H9 (cell line): ENCODE measurements at regions not wholly inside any gene's neighbourhood (a gene's known extent, or its start where the extent isn't known, plus 50 kb on each side); places are given as distances from the start of the nearest gene placed in this dataset.

ENCODE experiments used
- DNase-seq: peaks from one replicate; pipeline ENCODE4 v3.0.0-alpha.2; 2017
- H2AFZ ChIP-seq: one replicate; pipeline ENCODE4 v1.6.1; 2013; ENCODE audit warnings: mild to moderate bottlenecking, low read length, control low read depth, moderate library complexity
- H2AK5ac ChIP-seq: 2 replicates; pipeline ENCODE4 v1.6.1; 2013; ENCODE audit warnings: low read length, control low read depth, mixed read lengths; ENCODE audit not compliant: insufficient read length
- H2BK120ac ChIP-seq: one replicate; pipeline ENCODE4 v1.6.1; 2013; ENCODE audit warnings: low read depth, mild to moderate bottlenecking, low read length, control low read depth, inconsistent platforms; ENCODE audit not compliant: poor library complexity, severe bottlenecking
- H2BK12ac ChIP-seq: 2 replicates; pipeline ENCODE4 v1.6.1; 2013; ENCODE audit warnings: low read length, control low read depth, mixed read lengths, low read depth; ENCODE audit not compliant: insufficient read length
- H2BK15ac ChIP-seq: 2 replicates; pipeline ENCODE4 v1.6.1; 2013; ENCODE audit warnings: low read depth, low read length, control low read depth
- H2BK20ac ChIP-seq: one replicate; pipeline ENCODE4 v1.6.1; 2013; ENCODE audit warnings: low read depth, mild to moderate bottlenecking, low read length, control low read depth, inconsistent platforms; ENCODE audit not compliant: poor library complexity, severe bottlenecking
- H2BK5ac ChIP-seq: 2 replicates; pipeline ENCODE4 v1.6.1; 2013; ENCODE audit warnings: low read length, control low read depth, mixed read lengths; ENCODE audit not compliant: insufficient read length
- H3K14ac ChIP-seq: 2 replicates; pipeline ENCODE4 v1.6.1; 2013; ENCODE audit warnings: low read length, control low read depth; ENCODE audit not compliant: insufficient read depth
- H3K18ac ChIP-seq: 2 replicates; pipeline ENCODE4 v1.6.1; 2013; ENCODE audit warnings: low read depth, mild to moderate bottlenecking, mixed read lengths, low read length, control low read depth; ENCODE audit not compliant: insufficient read length
- H3K23ac ChIP-seq: 2 replicates; pipeline ENCODE4 v1.6.1; 2013; ENCODE audit warnings: low read length, control low read depth, mixed read lengths, low read depth; ENCODE audit not compliant: insufficient read length
- H3K23me2 ChIP-seq: 2 replicates; pipeline ENCODE4 v1.6.1; 2013; ENCODE audit warnings: low read depth, mild to moderate bottlenecking, mixed read lengths, low read length, control low read depth; ENCODE audit not compliant: insufficient read length, poor library complexity, severe bottlenecking
- H3K27ac ChIP-seq: 2 replicates; pipeline ENCODE4 v1.5.1; 2013; ENCODE audit warnings: low read length, control low read depth, mixed read lengths, low read depth; ENCODE audit not compliant: insufficient read length
- H3K27me3 ChIP-seq: 2 replicates; pipeline ENCODE4 v1.6.1; 2013; ENCODE audit warnings: low read length, control low read depth, inconsistent platforms; ENCODE audit not compliant: insufficient read depth
- H3K4ac ChIP-seq: 2 replicates; pipeline ENCODE4 v1.6.1; 2013; ENCODE audit warnings: low read depth, mild to moderate bottlenecking, control low read depth, inconsistent platforms, low read length, moderate library complexity
- H3K4me1 ChIP-seq: 2 replicates; pipeline ENCODE4 v1.6.1; 2013; ENCODE audit warnings: low read length, control low read depth, inconsistent platforms; ENCODE audit not compliant: insufficient read depth
- H3K4me2 ChIP-seq: 2 replicates; pipeline ENCODE4 v1.6.1; 2013; ENCODE audit warnings: low read length, control low read depth, mixed read lengths; ENCODE audit not compliant: insufficient read length, insufficient read depth
- H3K56ac ChIP-seq: 2 replicates; pipeline ENCODE4 v1.6.1; 2013; ENCODE audit warnings: low read depth, mild to moderate bottlenecking, mixed read lengths, low read length, control low read depth; ENCODE audit not compliant: insufficient read length
- H3K79me1 ChIP-seq: 2 replicates; pipeline ENCODE4 v1.6.1; 2013; ENCODE audit warnings: low read depth, mild to moderate bottlenecking, moderate library complexity, low read length, control low read depth, inconsistent platforms; ENCODE audit not compliant: insufficient read depth, poor library complexity, severe bottlenecking
- H3K79me2 ChIP-seq: 2 replicates; pipeline ENCODE4 v1.6.1; 2013; ENCODE audit warnings: low read length, control low read depth, inconsistent platforms; ENCODE audit not compliant: insufficient read depth
- H3K9ac ChIP-seq: 2 replicates; pipeline ENCODE4 v1.6.1; 2013; ENCODE audit warnings: low read length, control low read depth, mixed read lengths; ENCODE audit not compliant: insufficient read length; ENCODE audit errors: extremely low read depth
- H3K9me3 ChIP-seq: one replicate; pipeline ENCODE4 v1.6.1; 2013; ENCODE audit warnings: low read depth, low read length, inconsistent platforms; ENCODE audit not compliant: control insufficient read depth
- H3T11ph ChIP-seq: one replicate; pipeline ENCODE4 v1.6.1; 2013; ENCODE audit warnings: mild to moderate bottlenecking, low read length, control low read depth, inconsistent platforms
- H4K20me1 ChIP-seq: one replicate; pipeline ENCODE4 v1.6.1; 2013; ENCODE audit not compliant: control insufficient read depth, insufficient read length, insufficient read depth
- H4K5ac ChIP-seq: 2 replicates; pipeline ENCODE4 v1.6.1; 2013; ENCODE audit warnings: low read depth, mild to moderate bottlenecking, mixed read lengths, low read length, control low read depth; ENCODE audit not compliant: insufficient read length
- H4K8ac ChIP-seq: replicated peaks from 2 replicates; pipeline ENCODE4 v1.6.1; 2013; ENCODE audit warnings: low read length, control low read depth, mixed read lengths, low read depth; ENCODE audit not compliant: insufficient read length
- H4K91ac ChIP-seq: 2 replicates; pipeline ENCODE4 v1.6.1; 2013; ENCODE audit warnings: low read depth, mild to moderate bottlenecking, moderate library complexity, mixed read lengths, low read length, control low read depth; ENCODE audit not compliant: insufficient read length
- H3K27ac Mint-ChIP-seq, 3 experiments: 2 replicates in 2 of 3; 3 replicates in 1 of 3; pipeline ENCODE4 v1.8.0; 2020 to 2021; ENCODE audit warnings: mixed read lengths in 3 of 3, mild to moderate bottlenecking in 1 of 3, moderate library complexity in 1 of 3
- H3K27me3 Mint-ChIP-seq: 2 replicates; pipeline ENCODE4 v1.8.0; 2021; ENCODE audit warnings: low read depth, mild to moderate bottlenecking, moderate library complexity, mixed read lengths
- H3K36me3 Mint-ChIP-seq, 3 experiments: 2 replicates in 2 of 3; 3 replicates in 1 of 3; pipeline ENCODE4 v1.8.0; 2020 to 2021; ENCODE audit warnings: low read depth in 3 of 3, mixed read lengths in 3 of 3; ENCODE audit not compliant: insufficient read depth in 1 of 3
- H3K4me1 Mint-ChIP-seq, 2 experiments: 2 replicates each; pipeline ENCODE4 v1.8.0; 2020; ENCODE audit warnings: mixed read lengths in 2 of 2
- H3K4me3 Mint-ChIP-seq, 2 experiments: 2 replicates in 1 of 2; 3 replicates in 1 of 2; pipeline ENCODE4 v1.8.0; 2020 to 2021; ENCODE audit warnings: mild to moderate bottlenecking in 2 of 2, mixed read lengths in 2 of 2, moderate library complexity in 1 of 2
- H3K9me3 Mint-ChIP-seq, 2 experiments: 2 replicates in 1 of 2; 3 replicates in 1 of 2; pipeline ENCODE4 v1.8.0; 2020; ENCODE audit warnings: mild to moderate bottlenecking in 2 of 2, mixed read lengths in 2 of 2, moderate library complexity in 1 of 2
- CTCF ChIP-seq: fragments of 200-600 bp; sonication (generic); conservative IDR thresholded peaks from 3 replicates; pipeline ENCODE4 v1.8.0; 2021; ENCODE audit warnings: antibody characterized with exemption, mild to moderate bottlenecking
- WGBS: extraction: QIAGEN DNeasy Blood & Tissue Kit; methylation state at CpG from one replicate; pipeline ENCODE4 v1.1.7; 2013; ENCODE audit warnings: missing lambda C conversion rate, low lambda C conversion rate, mixed read lengths; ENCODE audit not compliant: insufficient read length; ENCODE audit errors: extremely low coverage; 5-methylcytosine and 5-hydroxymethylcytosine counted together

- H3K23ac ChIP-seq: no peak overlapping the region
- no peak overlapping the region for H2AFZ ChIP-seq
- H2BK15ac ChIP-seq: no peak overlapping the region
- H3K9me3 ChIP-seq: no peaks in the 10 kb centered on the region
- no peak overlapping the region for H3T11ph ChIP-seq
- no peaks in the 10 kb centered on the region for H3K27me3 Mint-ChIP-seq
- no peak for DNase-seq
- no peak overlapping the region for H3K14ac ChIP-seq
- H3K36me3 Mint-ChIP-seq: no peaks in the 10 kb centered on the region
- TF ChIP-seq CTCF: no peak
- H4K20me1 ChIP-seq: no peaks in the 10 kb centered on the region
- H3K23me2 ChIP-seq: no peaks in the 10 kb centered on the region
- peaks cover 0 to 3% of the 10 kb centered on the region in 2 experiments; a peak in 1 of 5 replicates for H3K9me3 Mint-ChIP-seq
- H2BK5ac ChIP-seq: no peak overlapping the region
- no peak overlapping the region for H3K4me2 ChIP-seq
- WGBS: no CpG with 5 or more reads among the region's 5 CpGs
- no peaks in the 10 kb centered on the region for H3K4me1 Mint-ChIP-seq
- H2AK5ac ChIP-seq: no peak overlapping the region
- H4K8ac ChIP-seq: no peak overlapping the region
- no peak overlapping the region for H2BK120ac ChIP-seq
- no peak overlapping the region for H3K27ac Mint-ChIP-seq
- no peak overlapping the region for H3K4me3 Mint-ChIP-seq
- no peak overlapping the region for H4K5ac ChIP-seq
- no peak overlapping the region for H2BK12ac ChIP-seq
- H3K56ac ChIP-seq: no peak overlapping the region
- H3K79me1 ChIP-seq: no peaks in the 10 kb centered on the region
- no peak overlapping the region for H2BK20ac ChIP-seq
- no peaks in the 10 kb centered on the region for H3K27me3 ChIP-seq
- H3K18ac ChIP-seq: no peak overlapping the region
- H3K9ac ChIP-seq: no peak overlapping the region
- H3K4ac ChIP-seq: no peak overlapping the region
- H3K4me1 ChIP-seq: no peaks in the 10 kb centered on the region
- no peak overlapping the region for H4K91ac ChIP-seq
- H3K79me2 ChIP-seq: no peaks in the 10 kb centered on the region
- H3K27ac ChIP-seq: no peak overlapping the region
These were observed 502.6 kb upstream of the NMUR2 start for GRCh38 chr5:152907488-152908245.
